ENCODE measurements at regions not wholly inside any gene's neighbourhood (a gene's known extent, or its start where the extent isn't known, plus 50 kb on each side); places are given as distances from the start of the nearest gene placed in this dataset.

GRCh38 chr4:11782859-11783258, 354.2 kb upstream of the HS3ST1 start:
- Histone ChIP-seq H3K4me3 (ENCODE audit: low read depth, low read length) (no peak overlapping the region), H3K9me3 (ENCODE audit: control insufficient read depth, insufficient read depth, low read depth, low read length) (no peaks in the 10 kb centered on the region), H3K27ac (ENCODE audit: extremely low read depth, low read depth, low read length) (no peak overlapping the region), H3K4me1 (ENCODE audit: control insufficient read depth, insufficient read depth, low read length) (no peaks in the 10 kb centered on the region), H3K36me3 (ENCODE audit: control insufficient read depth in 2 of 2, insufficient read depth in 1 of 2, low read length in 2 of 2) (no peaks in the 10 kb centered on the region)
- ChIA-PET POLR2A (no interaction called here), CTCF (interaction anchor here (0.6 kb wide), 1 partner anchor 267 kb away, joined by 3 read pairs; no protein-coding TSS in a partner anchor)
- TF ChIP-seq, protein P1, sequence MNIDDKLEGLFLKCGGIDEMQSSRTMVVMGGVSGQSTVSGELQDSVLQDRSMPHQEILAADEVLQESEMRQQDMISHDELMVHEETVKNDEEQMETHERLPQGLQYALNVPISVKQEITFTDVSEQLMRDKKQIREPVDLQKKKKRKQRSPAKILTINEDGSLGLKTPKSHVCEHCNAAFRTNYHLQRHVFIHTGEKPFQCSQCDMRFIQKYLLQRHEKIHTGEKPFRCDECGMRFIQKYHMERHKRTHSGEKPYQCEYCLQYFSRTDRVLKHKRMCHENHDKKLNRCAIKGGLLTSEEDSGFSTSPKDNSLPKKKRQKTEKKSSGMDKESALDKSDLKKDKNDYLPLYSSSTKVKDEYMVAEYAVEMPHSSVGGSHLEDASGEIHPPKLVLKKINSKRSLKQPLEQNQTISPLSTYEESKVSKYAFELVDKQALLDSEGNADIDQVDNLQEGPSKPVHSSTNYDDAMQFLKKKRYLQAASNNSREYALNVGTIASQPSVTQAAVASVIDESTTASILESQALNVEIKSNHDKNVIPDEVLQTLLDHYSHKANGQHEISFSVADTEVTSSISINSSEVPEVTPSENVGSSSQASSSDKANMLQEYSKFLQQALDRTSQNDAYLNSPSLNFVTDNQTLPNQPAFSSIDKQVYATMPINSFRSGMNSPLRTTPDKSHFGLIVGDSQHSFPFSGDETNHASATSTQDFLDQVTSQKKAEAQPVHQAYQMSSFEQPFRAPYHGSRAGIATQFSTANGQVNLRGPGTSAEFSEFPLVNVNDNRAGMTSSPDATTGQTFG (tag by site-specific recombination; IDR thresholded peaks at IDR 0.05; ENCODE audit: borderline replicate concordance) = no peak
- no peak for TF ChIP-seq REPIN1 (tag by site-specific recombination; IDR thresholded peaks at IDR 0.05; ENCODE audit: low read depth)
- TF ChIP-seq KLF9 (tag by site-specific recombination; IDR thresholded peaks at IDR 0.05; ENCODE audit: low read depth) = no peak
- no peak for TF ChIP-seq ZNF37A (tag by site-specific recombination; IDR thresholded peaks at IDR 0.05)

- POLR2A ChIA-PET = no interaction called here
- Histone ChIP-seq H3K36me3 (ENCODE audit: control insufficient read depth in 2 of 2, insufficient read depth in 1 of 2, low read length in 2 of 2) (no peaks in the 10 kb centered on the region), H3K4me1 (ENCODE audit: control insufficient read depth, insufficient read depth, low read length) (no peaks in the 10 kb centered on the region), H3K27ac (ENCODE audit: extremely low read depth, low read depth, low read length) (no peak overlapping the region), H3K4me3 (ENCODE audit: low read depth, low read length) (no peak overlapping the region), H3K9me3 (ENCODE audit: control insufficient read depth, insufficient read depth, low read depth, low read length) (no peaks in the 10 kb centered on the region)
- CTCF ChIA-PET = interaction anchor here (0.7 kb wide), 1 partner anchor 10 kb away, joined by 5 read pairs; no protein-coding TSS in a partner anchor
- TF ChIP-seq MEIS1 (CRISPR knock-in tag; IDR thresholded peaks at IDR 0.05; ENCODE audit: borderline replicate concordance) = no peak
- no peak for TF ChIP-seq ZNF202 (tag by site-specific recombination; IDR thresholded peaks at IDR 0.05; ENCODE audit: borderline replicate concordance)
- no peak for TF ChIP-seq ZBTB11 (tag by site-specific recombination; conservative IDR thresholded peaks at IDR 0.05; ENCODE audit: low read depth)
- no peak for TF ChIP-seq ZNF629 (tag by site-specific recombination; IDR thresholded peaks at IDR 0.05)
- TF ChIP-seq ZNF677 (tag by site-specific recombination; IDR thresholded peaks at IDR 0.05) = no peak
- TF ChIP-seq KLF10 (tag by site-specific recombination; IDR thresholded peaks at IDR 0.05) = no peak
- no peak for TF ChIP-seq ZNF114 (tag by site-specific recombination; IDR thresholded peaks at IDR 0.05)
- no peak for TF ChIP-seq SP2 (tag by site-specific recombination; IDR thresholded peaks at IDR 0.05)
- TF ChIP-seq, protein P2, sequence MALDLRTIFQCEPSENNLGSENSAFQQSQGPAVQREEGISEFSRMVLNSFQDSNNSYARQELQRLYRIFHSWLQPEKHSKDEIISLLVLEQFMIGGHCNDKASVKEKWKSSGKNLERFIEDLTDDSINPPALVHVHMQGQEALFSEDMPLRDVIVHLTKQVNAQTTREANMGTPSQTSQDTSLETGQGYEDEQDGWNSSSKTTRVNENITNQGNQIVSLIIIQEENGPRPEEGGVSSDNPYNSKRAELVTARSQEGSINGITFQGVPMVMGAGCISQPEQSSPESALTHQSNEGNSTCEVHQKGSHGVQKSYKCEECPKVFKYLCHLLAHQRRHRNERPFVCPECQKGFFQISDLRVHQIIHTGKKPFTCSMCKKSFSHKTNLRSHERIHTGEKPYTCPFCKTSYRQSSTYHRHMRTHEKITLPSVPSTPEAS (tag by site-specific recombination; IDR thresholded peaks at IDR 0.05) = no peak
- TF ChIP-seq ZNF112 (tag by site-specific recombination; IDR thresholded peaks at IDR 0.05) = no peak
- no peak for TF ChIP-seq ZBTB20 (tag by site-specific recombination; IDR thresholded peaks at IDR 0.05)
- TF ChIP-seq, protein P3, sequence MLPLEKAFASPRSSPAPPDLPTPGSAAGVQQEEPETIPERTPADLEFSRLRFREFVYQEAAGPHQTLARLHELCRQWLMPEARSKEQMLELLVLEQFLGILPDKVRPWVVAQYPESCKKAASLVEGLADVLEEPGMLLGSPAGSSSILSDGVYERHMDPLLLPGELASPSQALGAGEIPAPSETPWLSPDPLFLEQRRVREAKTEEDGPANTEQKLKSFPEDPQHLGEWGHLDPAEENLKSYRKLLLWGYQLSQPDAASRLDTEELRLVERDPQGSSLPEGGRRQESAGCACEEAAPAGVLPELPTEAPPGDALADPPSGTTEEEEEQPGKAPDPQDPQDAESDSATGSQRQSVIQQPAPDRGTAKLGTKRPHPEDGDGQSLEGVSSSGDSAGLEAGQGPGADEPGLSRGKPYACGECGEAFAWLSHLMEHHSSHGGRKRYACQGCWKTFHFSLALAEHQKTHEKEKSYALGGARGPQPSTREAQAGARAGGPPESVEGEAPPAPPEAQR (tag by site-specific recombination; IDR thresholded peaks at IDR 0.05) = no peak
- TF ChIP-seq ZNF280D (tag by site-specific recombination; IDR thresholded peaks at IDR 0.05) = no peak
- TF ChIP-seq, protein P4, sequence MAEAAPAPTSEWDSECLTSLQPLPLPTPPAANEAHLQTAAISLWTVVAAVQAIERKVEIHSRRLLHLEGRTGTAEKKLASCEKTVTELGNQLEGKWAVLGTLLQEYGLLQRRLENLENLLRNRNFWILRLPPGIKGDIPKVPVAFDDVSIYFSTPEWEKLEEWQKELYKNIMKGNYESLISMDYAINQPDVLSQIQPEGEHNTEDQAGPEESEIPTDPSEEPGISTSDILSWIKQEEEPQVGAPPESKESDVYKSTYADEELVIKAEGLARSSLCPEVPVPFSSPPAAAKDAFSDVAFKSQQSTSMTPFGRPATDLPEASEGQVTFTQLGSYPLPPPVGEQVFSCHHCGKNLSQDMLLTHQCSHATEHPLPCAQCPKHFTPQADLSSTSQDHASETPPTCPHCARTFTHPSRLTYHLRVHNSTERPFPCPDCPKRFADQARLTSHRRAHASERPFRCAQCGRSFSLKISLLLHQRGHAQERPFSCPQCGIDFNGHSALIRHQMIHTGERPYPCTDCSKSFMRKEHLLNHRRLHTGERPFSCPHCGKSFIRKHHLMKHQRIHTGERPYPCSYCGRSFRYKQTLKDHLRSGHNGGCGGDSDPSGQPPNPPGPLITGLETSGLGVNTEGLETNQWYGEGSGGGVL (tag by site-specific recombination; IDR thresholded peaks at IDR 0.05) = no peak
- TF ChIP-seq ZSCAN16 (tag by site-specific recombination; IDR thresholded peaks at IDR 0.05) = no peak
- no peak for TF ChIP-seq ZNF544 (tag by site-specific recombination; IDR thresholded peaks at IDR 0.05)
Observed at GRCh38 chr4:11777447-11777846, 348.8 kb upstream of the HS3ST1 start.
